Heart left ventricle (tissue), 16 donors: ENCODE measurements at regions not wholly inside any gene's neighbourhood (a gene's known extent, or its start where the extent isn't known, plus 50 kb on each side); places are given as distances from the start of the nearest gene placed in this dataset.

ENCODE experiments used
- ATAC-seq, 4 donors: fragments of 200-7000 bp; cut with Tn5 transposase; one replicate each; pipeline ENCODE4 v1.9.1; 2020 to 2022; ENCODE audit warnings: moderate library complexity in 4 of 4, mild to moderate bottlenecking in 3 of 4, moderate number of reproducible peaks in 1 of 4
- DNase-seq, 5 donors: peaks; one replicate each; pipeline ENCODE4 v3.0.0-alpha.2; 2020
- H3K27ac ChIP-seq, 12 donors: fragments of 200-600 bp; sonication (generic) in 4 of 12; one replicate each; pipeline versions ENCODE4 v1.5.0 to v1.8.0; 2016 to 2022; ENCODE audit warnings: mild to moderate bottlenecking in 2 of 12
- H3K27me3 ChIP-seq, 9 donors: fragments of 200-600 bp; sonication (generic) in 2 of 9; one replicate each; pipeline versions ENCODE4 v1.5.1 to v1.8.0; 2016 to 2022; ENCODE audit warnings: mild to moderate bottlenecking in 3 of 9
- H3K36me3 ChIP-seq, 9 donors: fragments of 200-600 bp; sonication (generic) in 2 of 9; one replicate each; pipeline versions ENCODE4 v1.5.0 to v1.8.0; 2018 to 2022; ENCODE audit warnings: mild to moderate bottlenecking in 2 of 9
- H3K4me1 ChIP-seq, 12 donors: fragments of 200-600 bp; sonication (generic) in 4 of 12; one replicate each; pipeline versions ENCODE4 v1.5.0 to v1.8.0; 2016 to 2022; ENCODE audit warnings: mild to moderate bottlenecking in 3 of 12
- H3K4me3 ChIP-seq, 12 donors: fragments of 200-600 bp; sonication (generic) in 4 of 12; one replicate each; pipeline versions ENCODE4 v1.5.0 to v1.8.0; 2017 to 2022; ENCODE audit warnings: mild to moderate bottlenecking in 9 of 12, moderate library complexity in 4 of 12
- H3K9me3 ChIP-seq, 12 donors: fragments of 200-600 bp; sonication (generic) in 4 of 12; one replicate each; pipeline versions ENCODE4 v1.5.0 to v1.8.0; 2016 to 2022; ENCODE audit warnings: mild to moderate bottlenecking in 1 of 12
- POLR2A ChIP-seq, 2 donors: fragments of 450-650 bp; IDR thresholded peaks; one replicate each; pipeline ENCODE4 v1.6.1; 2017; ENCODE audit warnings: antibody characterized with exemption in 2 of 2, mild to moderate bottlenecking in 2 of 2, moderate library complexity in 2 of 2
- WGBS, 4 donors: extraction: QIAGEN DNeasy Blood & Tissue Kit in 2 of 4; methylation state at CpG; one replicate each; pipeline versions ENCODE4 v1.1.5 to v1.1.7; 2013 to 2018; 5-methylcytosine and 5-hydroxymethylcytosine counted together
- intact Hi-C, 10 donors: fragments of 100-400 bp; cut with DNase I; formaldehyde crosslinking; loops; one replicate each; pipeline versions ENCODE4 v1.11.1 to v1.14.2; 2022
- TF ChIP-seq, protein P1 (sequence below), 12 donors: fragments of 200-600 bp; sonication (generic) in 4 of 12; IDR thresholded peaks; one replicate each; pipeline versions ENCODE4 v1.5.0 to v1.8.0; 2018 to 2022; ENCODE audit warnings: antibody characterized with exemption in 12 of 12, mild to moderate bottlenecking in 5 of 12
- donor health status: ischemic (EF 13 %, LVEDD 7.1; RV severe dilation, severe dysfunction).
- donor health status: healthy with polysubstance abuse.
- donor health status: DM: no; HTN: yes; CAD: no.
- donor health status: DM: no; HTN: no; CAD: no.
- donor health status: ischemic (EF 25% LVEDD 6.9; RV normal size, moderate dysfunction).
- donor health status: ischemic (EF 25% LVEDD 5.7; RV mildly dilated, moderate dysfunction).
- donor health status: healthy.
- donor health status: DM: yes; HTN: yes; CAD: no.
- donor health status: ischemic (EF 35%, LVEDD 5.7; RV mildly dilated, moderate dysfunction).
- donor health status: nonischemic (EF 11% LVEDD 7.7; RV severe dilation, severe dysfunction).
- donor health status: DM: yes; HTN: yes; CAD: no.
- donor health status: PGD.
- donor health status: ischemic (EF 29% LVEDD 5.4; RV normal size, mild dysfunction).
- donor health status: nonischemic (EF 23%, LVEDD 6.1; RV moderate dilation, normal function).

DNA sequence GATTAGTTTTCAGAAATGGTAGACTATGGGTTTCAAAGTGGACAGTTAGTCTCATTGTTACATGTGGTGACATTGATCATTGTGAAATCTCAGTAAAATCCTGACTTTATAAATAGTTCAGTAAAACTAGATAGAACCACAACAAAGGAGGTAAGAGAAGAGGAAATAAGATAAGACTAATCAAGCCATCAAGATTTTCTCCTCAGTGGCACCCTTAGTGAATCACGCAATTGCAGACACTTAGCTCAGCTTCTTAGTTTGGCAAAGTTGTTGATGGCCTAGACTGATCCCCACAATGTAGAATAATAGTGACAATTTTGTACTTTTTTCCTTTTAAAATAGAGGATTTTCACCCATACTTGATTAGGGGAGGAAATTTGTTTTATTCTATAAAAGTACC, 426.7 kb upstream of the ITGA1 start:
- Histone ChIP-seq H3K4me1 (no peaks in the 10 kb centered on the region), H3K4me3 (no peak overlapping the region), H3K27me3 (no peaks in the 10 kb centered on the region), H3K9me3 (no peaks in the 10 kb centered on the region), H3K36me3 (no peaks in the 10 kb centered on the region), H3K27ac (no peak overlapping the region)
- DNase-seq, result no peak
- ATAC-seq, result no peak
- WGBS, 4 donors, result 76 to 84% (median 78%) methylated on average over 1 of the region's 1 CpG
- intact Hi-C loops, result no loop called here
- no peak for TF ChIP-seq POLR2A (IDR thresholded peaks at IDR 0.05)
- TF ChIP-seq, protein P1, sequence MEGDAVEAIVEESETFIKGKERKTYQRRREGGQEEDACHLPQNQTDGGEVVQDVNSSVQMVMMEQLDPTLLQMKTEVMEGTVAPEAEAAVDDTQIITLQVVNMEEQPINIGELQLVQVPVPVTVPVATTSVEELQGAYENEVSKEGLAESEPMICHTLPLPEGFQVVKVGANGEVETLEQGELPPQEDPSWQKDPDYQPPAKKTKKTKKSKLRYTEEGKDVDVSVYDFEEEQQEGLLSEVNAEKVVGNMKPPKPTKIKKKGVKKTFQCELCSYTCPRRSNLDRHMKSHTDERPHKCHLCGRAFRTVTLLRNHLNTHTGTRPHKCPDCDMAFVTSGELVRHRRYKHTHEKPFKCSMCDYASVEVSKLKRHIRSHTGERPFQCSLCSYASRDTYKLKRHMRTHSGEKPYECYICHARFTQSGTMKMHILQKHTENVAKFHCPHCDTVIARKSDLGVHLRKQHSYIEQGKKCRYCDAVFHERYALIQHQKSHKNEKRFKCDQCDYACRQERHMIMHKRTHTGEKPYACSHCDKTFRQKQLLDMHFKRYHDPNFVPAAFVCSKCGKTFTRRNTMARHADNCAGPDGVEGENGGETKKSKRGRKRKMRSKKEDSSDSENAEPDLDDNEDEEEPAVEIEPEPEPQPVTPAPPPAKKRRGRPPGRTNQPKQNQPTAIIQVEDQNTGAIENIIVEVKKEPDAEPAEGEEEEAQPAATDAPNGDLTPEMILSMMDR (IDR thresholded peaks at IDR 0.05), result no peak

DNA sequence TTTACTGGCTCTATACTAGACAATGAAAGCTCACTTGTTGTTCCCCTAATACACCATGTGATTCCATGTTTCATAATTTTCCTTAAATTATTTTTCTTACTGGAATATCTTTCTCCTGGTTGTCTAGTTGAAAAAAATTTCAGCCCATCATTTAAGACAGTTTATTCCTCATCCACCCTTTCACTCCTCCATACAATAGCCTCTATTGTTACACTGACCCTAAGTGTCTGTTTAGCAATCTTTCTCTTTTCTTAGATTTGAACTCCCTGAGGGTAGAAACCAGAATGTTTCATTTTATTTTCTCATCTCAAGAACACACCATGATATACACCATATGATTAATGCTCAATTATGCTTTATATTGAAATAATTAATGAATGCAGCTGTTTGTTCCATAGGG, 413.4 kb upstream of the ITGA1 start:
- Histone ChIP-seq H3K9me3 (no peaks in the 10 kb centered on the region), H3K27me3 (no peaks in the 10 kb centered on the region), H3K36me3 (no peaks in the 10 kb centered on the region), H3K4me3 (no peak overlapping the region), H3K27ac (no peak overlapping the region), H3K4me1 (no peaks in the 10 kb centered on the region)
- DNase-seq, result no peak
- no peak for ATAC-seq
- TF ChIP-seq POLR2A (IDR thresholded peaks at IDR 0.05), result no peak
- TF ChIP-seq, protein P1 (IDR thresholded peaks at IDR 0.05), result no peak
- intact Hi-C loops, result no loop called here

DNA sequence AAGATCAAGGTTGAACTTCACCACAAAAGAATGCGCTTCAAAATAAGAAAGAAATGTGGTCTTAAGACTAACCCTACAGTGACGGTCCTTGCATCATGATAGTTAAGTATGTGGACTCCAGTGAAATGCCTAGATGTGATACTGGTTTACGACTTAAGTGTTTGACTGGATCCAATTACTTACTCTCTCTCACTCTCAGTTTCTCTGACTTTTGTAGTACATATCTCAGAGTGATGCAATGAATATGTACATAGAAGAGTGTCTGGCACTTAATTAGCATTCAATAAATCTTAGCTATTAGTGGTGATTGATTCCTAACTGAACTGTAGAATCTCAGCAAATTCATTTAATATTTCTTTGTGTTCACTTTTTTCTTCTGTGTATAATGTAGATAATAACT, 411.7 kb upstream of the ITGA1 start:
- intact Hi-C loops, result no loop called here
- 82 to 92% (median 87%) methylated on average over 3 of the region's 3 CpGs for WGBS, 4 donors

DNA sequence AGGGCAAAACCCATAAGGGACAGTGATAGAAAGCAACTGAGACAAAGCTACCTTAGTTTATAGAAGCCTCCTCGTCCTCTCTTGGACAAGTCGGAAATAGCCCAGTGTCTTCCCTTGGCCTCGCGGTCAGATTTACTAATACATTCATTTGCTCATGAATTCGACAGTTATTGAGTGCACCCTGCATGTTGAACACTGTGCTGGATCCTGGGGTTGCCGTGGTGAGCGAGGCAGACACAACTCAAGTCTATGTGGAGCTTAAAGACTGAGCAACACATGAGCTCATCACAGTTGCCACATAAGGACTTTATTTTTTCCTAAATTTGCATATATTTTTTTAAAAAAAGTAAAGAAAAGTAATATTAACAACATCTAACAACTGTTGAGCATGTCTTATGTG, 411.1 kb upstream of the ITGA1 start:
- peaks cover 0 to 5% (median 0%) of the 10 kb centered on the region in 12 donors for H3K9me3 ChIP-seq

More for the DNA sequence above, 411.7 kb upstream of the ITGA1 start:
- Histone ChIP-seq H3K9me3 (peaks cover 0 to 5% (median 0%) of the 10 kb centered on the region in 12 donors), H3K27me3 (no peaks in the 10 kb centered on the region), H3K4me3 (no peak overlapping the region), H3K36me3 (no peaks in the 10 kb centered on the region), H3K27ac (no peak overlapping the region), H3K4me1 (no peaks in the 10 kb centered on the region)
- no peak for ATAC-seq
- no peak for TF ChIP-seq POLR2A (IDR thresholded peaks at IDR 0.05)
- TF ChIP-seq, protein P1 (IDR thresholded peaks at IDR 0.05), result no peak
- DNase-seq, result no peak

More for the DNA sequence above, 411.1 kb upstream of the ITGA1 start:
- intact Hi-C loops, result no loop called here
- TF ChIP-seq, protein P1 (IDR thresholded peaks at IDR 0.05), result no peak
- TF ChIP-seq POLR2A (IDR thresholded peaks at IDR 0.05), result no peak
- H3K4me3 ChIP-seq, result no peak overlapping the region
- no peak overlapping the region for H3K27ac ChIP-seq
- no peaks in the 10 kb centered on the region for H3K27me3 ChIP-seq
- no peaks in the 10 kb centered on the region for H3K36me3 ChIP-seq
- no peaks in the 10 kb centered on the region for H3K4me1 ChIP-seq
- WGBS, 4 donors, result 88 to 93% (median 91%) methylated on average over 7 of the region's 7 CpGs
- no peak for ATAC-seq
- no peak for DNase-seq
